Activated CD8-positive, alpha-beta memory T cell treated with anti-CD3 and anti-CD28 coated beads, Interleukin-2, amount 50 U/mL, for 48 hours (primary cell): ENCODE measurements at regions not wholly inside any gene's neighbourhood (a gene's known extent, or its start where the extent isn't known, plus 50 kb on each side); places are given as distances from the start of the nearest gene placed in this dataset.

ENCODE experiments used
- DNase-seq: peaks from one replicate; pipeline ENCODE4 v3.0.0-alpha.2; 2020

DNA sequence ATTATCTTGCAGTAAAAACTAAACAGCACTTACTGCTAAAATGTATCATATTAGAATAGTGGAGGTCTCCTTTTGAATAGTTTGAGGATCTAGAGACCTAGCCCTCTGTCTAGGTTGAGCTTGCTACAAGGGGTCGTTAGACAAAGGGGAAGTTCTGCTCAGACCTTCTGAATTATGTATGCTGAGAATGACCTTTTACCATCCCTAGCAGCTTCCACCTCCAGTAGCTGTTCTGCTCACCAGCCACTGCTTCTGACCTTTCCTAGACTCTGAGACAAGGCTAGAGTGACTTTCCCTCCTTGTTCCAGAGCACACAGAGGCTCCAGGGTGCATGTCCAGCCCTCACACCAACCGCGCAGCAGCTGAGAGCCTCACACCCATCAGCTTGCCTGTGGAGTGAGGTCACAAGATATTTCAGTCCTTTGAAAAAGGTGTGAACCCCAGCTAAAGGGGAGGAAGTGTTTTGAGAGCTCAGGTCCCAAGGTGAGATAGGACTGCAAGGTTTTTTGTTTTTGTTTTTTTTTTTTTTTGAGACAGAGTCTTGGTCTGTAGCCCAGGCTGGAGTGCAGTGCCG, 289.3 kb upstream of the TNP1 start:
- no peak for DNase-seq

- DNase-seq = no peak
Measured at GRCh38 chr2:217147818-217148217, 288.0 kb upstream of the TNP1 start.

GRCh38 chr2:217146956-217147355, 287.1 kb upstream of the TNP1 start:
- no peak for DNase-seq

DNA sequence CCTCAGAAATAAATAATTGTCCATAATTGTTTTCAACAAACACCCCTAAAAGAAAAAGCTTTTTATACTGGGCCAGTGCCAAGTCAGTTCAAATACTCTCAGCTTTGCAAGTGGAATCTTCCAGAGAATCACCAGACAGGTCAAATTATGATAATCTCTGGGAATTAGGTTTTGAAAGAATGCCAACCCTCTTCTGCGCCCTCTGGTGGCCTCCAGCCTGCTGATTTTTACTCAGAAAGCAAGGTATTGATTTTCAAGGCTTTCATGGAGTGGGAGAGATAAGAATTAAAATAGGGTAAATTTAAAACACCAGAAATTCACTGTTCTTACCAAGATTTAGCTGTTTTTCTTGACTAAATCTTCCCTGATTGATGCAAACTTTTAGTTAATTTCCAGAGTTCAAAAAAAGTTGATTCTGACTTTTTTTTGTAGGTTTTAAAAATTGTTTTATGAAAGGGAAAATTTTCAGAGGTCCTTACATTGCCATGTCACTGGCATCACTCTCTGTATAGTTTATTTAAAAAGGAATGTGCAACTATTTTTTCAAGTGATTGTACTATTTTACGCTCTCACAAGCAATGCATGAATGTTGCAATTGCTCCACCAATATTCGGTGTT, 282.9 kb upstream of the TNP1 start:
- peak; percentile 56 for DNase-seq

GRCh38 chr2:217138284-217138683, 278.4 kb upstream of the TNP1 start:
- no peak for DNase-seq

- no peak for DNase-seq
Measured at GRCh38 chr2:217127744-217128143, 267.9 kb upstream of the TNP1 start.

DNA sequence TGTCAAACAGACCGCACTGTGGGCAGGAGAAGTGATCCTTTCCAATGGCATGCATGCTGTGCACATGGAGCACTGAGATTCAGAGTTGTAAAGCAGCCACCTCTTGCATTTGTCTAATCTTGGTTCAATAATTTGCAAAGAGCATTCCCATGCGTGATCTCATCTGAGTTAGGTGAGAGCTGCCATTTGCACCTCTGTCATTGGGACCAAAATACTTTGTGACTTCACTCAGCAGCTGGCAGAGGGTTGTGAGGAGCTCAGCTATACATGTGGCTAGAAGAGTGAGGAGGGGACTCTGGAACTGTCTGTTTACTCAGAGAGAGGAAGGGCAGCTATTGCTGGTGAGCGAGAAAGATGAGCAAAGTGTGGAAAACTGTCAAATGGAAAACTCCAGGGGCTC, 265.1 kb upstream of the TNP1 start:
- DNase-seq = no peak

- DNase-seq = no peak
Measured at GRCh38 chr2:217124050-217124449, 264.2 kb upstream of the TNP1 start.

- no peak for DNase-seq
Measured at GRCh38 chr2:217121565-217121964, 261.7 kb upstream of the TNP1 start.

- no peak for DNase-seq
Measured at GRCh38 chr2:217120429-217120828, 260.6 kb upstream of the TNP1 start.

DNA sequence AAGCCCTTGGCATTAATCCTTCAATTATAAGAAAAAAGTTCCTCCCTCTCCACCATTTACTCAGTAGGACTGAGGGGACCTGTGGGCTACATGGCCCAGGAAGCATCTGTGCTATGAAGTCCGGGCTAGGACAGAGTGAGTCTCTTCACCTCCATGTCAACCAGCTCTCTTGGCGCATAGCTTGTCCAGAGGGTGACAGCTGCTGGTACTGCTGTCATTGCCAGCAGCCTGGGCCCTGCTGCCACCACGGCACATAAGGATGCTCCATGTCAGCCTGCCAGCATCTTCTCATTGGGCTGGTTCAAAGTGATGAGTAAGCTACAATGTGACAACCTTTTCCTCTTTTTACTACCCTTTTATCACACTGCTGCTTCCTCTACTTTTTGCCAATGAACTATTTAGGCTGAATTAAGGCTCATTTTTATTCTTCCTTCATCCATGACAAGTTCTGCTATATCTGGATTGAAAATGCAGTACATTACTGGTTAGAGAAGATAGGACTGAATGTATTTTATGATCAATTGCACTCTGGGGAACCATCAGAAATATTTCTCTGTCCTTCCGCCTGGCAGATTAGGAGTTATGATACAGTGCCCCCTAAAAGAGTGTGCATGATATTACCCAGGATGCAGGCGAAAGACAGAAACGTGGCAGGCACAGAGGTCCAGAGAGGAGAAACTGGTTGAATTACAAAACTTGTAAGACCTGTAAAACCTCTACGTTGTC, 258.9 kb upstream of the TNP1 start:
- DNase-seq = no peak

GRCh38 chr2:217117523-217117922, 257.7 kb upstream of the TNP1 start:
- no peak for DNase-seq

- DNase-seq = no peak
Measured at GRCh38 chr2:217116610-217117009, 256.7 kb upstream of the TNP1 start.

DNA sequence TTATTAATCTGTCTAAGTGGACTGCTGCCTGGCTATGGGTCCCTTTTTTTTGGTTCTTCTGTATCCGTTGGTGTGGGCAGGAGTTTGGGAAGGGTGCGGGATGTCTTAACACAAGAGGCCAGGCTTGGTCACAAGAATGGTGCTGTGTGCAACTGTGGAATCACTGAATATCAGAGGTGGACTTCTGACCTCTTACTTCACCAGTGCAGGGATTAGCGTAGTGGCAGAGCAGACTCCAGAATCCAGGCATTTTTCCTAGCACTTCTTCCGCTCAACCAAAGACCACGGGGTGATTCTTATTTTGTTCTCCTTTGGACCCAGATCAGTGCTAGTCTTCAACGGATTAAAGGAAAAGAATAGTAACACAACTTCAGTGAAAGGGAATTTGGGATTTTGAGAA, 254.3 kb upstream of the TNP1 start:
- DNase-seq = no peak

DNA sequence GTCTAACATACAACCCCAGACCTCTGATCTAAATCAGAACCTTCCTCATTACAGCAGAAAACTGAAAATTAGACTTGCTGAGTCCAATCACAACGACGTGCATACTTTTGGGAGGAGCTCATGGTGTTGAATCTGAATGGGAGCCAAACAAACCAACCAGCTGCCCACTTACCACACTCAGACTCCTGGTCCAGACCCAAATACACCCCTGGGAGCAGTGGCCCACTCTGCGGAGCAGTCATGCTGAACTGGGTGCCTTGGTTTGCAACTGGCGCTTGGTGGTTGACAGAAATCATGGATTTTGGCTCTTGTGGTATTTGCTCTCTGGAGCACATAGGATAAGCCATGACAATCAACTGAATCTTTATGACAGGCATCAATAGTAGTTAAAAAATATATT, 253.6 kb upstream of the TNP1 start:
- DNase-seq = no peak

- no peak for DNase-seq
Measured at GRCh38 chr2:217110550-217110949, 250.7 kb upstream of the TNP1 start.

- DNase-seq = no peak
Measured at GRCh38 chr2:217108575-217109027, 248.7 kb upstream of the TNP1 start.

DNA sequence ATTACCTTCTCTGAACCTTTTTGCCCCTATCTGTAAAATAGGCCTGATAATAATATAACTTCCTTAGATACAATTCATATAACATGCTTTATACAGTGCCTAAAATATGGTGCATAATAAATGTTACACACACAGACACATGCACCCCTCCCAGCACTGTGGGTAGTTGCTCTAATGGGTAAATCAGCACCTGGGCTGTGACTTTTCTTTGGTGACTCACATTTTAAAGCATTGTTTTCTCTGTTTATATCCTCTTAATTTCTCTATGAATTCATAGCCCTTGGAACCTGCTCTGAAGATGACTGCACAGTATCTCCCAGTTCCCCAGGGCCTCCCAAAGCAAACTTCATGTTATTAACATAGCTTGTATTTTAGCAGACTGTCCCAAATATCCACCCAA, 248.2 kb upstream of the TNP1 start:
- DNase-seq = no peak

DNA sequence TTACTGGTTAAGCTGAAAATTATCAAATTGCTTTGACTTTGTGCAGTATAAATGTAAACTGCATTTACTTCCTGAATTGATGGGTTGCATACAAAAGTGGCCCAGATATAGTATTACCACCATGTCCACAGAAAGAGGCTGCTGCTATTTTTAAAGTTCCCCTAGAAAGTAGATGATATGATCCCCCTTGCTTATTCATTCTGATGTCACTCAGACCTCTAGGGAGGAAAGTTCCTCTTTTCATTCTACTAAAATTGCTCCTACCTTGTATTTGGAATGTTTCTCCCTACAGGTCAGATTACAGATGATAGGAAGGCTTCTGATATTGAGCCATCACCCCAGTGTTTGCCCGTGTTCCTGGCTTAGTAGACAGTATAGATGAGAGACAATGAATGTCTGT, 247.6 kb upstream of the TNP1 start:
- DNase-seq = no peak

DNA sequence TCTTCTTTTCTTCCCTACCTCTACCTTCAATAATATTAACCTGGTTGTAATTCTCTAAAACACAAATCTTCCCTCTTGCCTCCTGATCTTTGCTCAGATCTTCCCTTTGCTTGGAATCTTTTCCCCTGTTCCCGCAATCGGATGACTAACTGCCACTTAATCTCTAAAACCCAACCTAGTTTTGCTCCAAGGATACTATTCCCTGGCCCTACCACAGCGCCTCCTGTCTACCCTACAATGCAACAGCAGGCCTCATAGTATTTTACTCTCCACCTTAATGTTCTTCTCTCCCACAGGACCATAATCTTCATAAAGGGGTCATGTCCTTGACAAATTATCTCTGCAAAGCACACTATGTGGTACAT, 246.8 kb upstream of the TNP1 start:
- DNase-seq = no peak

- no peak for DNase-seq
Measured at GRCh38 chr2:217105733-217106649, 246.1 kb upstream of the TNP1 start.

DNA sequence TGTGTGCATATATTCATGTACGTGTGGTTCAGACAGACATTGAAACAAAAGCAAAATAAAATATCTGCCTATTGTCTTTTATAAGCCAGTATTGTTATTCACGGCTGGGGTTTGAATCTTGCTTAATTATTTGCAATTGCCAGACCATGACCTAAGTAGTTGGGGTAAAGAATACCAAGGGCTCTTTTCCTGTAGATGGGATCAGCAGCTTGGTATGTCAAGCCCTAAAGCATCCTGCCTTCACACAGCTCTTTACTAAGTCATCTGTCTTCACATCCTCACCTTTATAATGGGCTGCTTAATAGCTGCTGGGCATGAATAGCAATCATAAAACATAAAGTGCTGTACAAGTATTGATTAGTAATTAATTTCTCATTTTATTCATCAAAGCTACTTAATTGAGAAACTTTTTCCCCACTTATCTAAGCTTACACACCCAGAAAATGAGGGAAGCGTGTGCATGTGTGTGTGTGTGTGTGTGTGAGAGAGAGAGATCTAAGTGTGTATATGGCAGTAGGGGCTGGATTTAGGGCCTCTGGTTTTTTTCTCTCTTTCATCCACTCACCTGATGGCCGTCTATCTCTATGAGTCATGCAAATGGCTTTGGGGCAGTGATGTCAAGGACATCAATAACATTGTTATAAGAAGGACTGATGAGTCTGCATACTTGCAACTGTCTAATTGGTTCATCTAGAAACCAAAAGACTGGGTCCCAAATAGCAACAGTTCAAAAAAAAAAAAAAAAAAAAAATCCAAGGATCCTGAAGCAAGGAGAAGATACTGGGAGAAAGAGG, 244.1 kb upstream of the TNP1 start:
- no peak for DNase-seq

- DNase-seq = no peak
Measured at GRCh38 chr2:217102956-217103355, 243.1 kb upstream of the TNP1 start.
